Osteoblast (primary cell): ENCODE measurements at regions not wholly inside any gene's neighbourhood (a gene's known extent, or its start where the extent isn't known, plus 50 kb on each side); places are given as distances from the start of the nearest gene placed in this dataset.

Experiments used
- DNase-seq: peaks from one replicate; pipeline ENCODE4 v3.0.0; 2011; ENCODE audit warnings: low spot score, mixed read lengths; ENCODE audit not compliant: insufficient read length; ENCODE audit errors: missing footprints
- H2AFZ ChIP-seq: 2 replicates; pipeline ENCODE4 v1.6.0; 2011; ENCODE audit warnings: mild to moderate bottlenecking, low read length
- H3K27ac ChIP-seq: 2 replicates; pipeline ENCODE4 v1.5.1; 2011; ENCODE audit warnings: mild to moderate bottlenecking, low read depth, low read length, moderate library complexity
- H3K27me3 ChIP-seq: 2 replicates; pipeline ENCODE4 v1.6.0; 2012; ENCODE audit warnings: mild to moderate bottlenecking, control low read depth, inconsistent platforms, low read length, moderate library complexity; ENCODE audit not compliant: insufficient read depth
- H3K36me3 ChIP-seq: 2 replicates; pipeline ENCODE4 v1.5.1; 2011; ENCODE audit warnings: mild to moderate bottlenecking, low read length, control low read depth, moderate library complexity; ENCODE audit not compliant: insufficient read depth
- H3K4me1 ChIP-seq: 2 replicates; pipeline ENCODE4 v1.5.1; 2011; ENCODE audit warnings: mild to moderate bottlenecking, low read length, control low read depth, moderate library complexity; ENCODE audit not compliant: insufficient read depth
- H3K4me2 ChIP-seq: 2 replicates; pipeline ENCODE4 v1.6.0; 2011; ENCODE audit warnings: mild to moderate bottlenecking, low read length; ENCODE audit not compliant: insufficient read depth
- H3K4me3 ChIP-seq: fragments of 200-600 bp; sonication (generic); 3 replicates; pipeline ENCODE4 v1.5.1; 2012; ENCODE audit warnings: mild to moderate bottlenecking, low read length, inconsistent platforms; ENCODE audit not compliant: insufficient read depth
- H3K79me2 ChIP-seq: 2 replicates; pipeline ENCODE4 v1.6.0; 2012; ENCODE audit warnings: mild to moderate bottlenecking, low read length, control low read depth, inconsistent platforms; ENCODE audit not compliant: insufficient read depth
- H3K9me3 ChIP-seq: 2 replicates; pipeline ENCODE4 v1.5.1; 2011; ENCODE audit warnings: low read depth, low read length, control low read depth
- H4K20me1 ChIP-seq: 2 replicates; pipeline ENCODE4 v1.6.0; 2012; ENCODE audit warnings: mild to moderate bottlenecking, low read length, control low read depth; ENCODE audit not compliant: insufficient read depth
- TF ChIP-seq, protein P1 (sequence below): IDR thresholded peaks from 2 replicates; pipeline ENCODE4 v1.5.1; 2011; ENCODE audit warnings: mild to moderate bottlenecking, low read depth, low read length, moderate library complexity; ENCODE audit errors: extremely low read depth

DNA sequence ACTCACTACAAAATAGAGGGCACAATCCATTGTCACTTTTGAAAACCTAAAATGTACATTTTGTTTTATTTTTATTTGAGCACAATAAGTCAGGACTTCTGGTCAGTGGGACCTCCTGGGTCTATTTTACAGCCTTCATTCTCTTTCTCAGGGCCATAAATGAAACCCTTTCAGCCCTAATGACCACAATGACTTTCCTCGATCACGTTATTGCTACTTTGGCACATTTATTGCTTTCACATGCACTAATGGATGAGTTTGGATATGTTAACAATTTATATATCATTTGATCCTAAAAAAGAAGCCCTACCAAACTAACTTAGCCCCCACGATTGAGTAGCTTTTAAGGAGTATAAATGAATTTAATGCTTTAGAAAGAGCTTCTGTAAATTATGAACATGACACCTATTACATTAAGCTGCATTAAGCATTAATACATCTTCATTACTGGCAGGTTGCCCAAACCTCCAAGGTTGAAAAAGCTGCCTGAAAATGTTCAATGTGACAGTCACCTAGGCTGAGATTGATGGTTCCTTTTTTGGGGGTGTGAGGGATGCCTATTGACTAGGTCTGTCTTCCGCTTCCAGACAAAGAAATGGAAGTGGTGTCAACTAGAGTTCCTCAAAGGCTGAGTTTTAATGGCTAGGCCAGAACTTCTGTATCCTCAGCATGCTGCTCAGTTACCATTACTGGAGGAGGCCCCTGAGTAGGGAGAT lies 296.4 kb downstream of the GPAT3 start:
- Histone ChIP-seq H4K20me1 (no peaks in the 10 kb centered on the region), H3K27me3 (no peaks in the 10 kb centered on the region), H3K9me3 (no peaks in the 10 kb centered on the region), H2AFZ (no peak overlapping the region), H3K79me2 (no peaks in the 10 kb centered on the region), H3K27ac (no peak overlapping the region), H3K4me1 (no peaks in the 10 kb centered on the region), H3K4me2 (no peak overlapping the region), H3K4me3 (no peak overlapping the region), H3K36me3 (no peaks in the 10 kb centered on the region)
- DNase-seq = no peak
- TF ChIP-seq, protein P1, sequence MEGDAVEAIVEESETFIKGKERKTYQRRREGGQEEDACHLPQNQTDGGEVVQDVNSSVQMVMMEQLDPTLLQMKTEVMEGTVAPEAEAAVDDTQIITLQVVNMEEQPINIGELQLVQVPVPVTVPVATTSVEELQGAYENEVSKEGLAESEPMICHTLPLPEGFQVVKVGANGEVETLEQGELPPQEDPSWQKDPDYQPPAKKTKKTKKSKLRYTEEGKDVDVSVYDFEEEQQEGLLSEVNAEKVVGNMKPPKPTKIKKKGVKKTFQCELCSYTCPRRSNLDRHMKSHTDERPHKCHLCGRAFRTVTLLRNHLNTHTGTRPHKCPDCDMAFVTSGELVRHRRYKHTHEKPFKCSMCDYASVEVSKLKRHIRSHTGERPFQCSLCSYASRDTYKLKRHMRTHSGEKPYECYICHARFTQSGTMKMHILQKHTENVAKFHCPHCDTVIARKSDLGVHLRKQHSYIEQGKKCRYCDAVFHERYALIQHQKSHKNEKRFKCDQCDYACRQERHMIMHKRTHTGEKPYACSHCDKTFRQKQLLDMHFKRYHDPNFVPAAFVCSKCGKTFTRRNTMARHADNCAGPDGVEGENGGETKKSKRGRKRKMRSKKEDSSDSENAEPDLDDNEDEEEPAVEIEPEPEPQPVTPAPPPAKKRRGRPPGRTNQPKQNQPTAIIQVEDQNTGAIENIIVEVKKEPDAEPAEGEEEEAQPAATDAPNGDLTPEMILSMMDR = no peak

DNA sequence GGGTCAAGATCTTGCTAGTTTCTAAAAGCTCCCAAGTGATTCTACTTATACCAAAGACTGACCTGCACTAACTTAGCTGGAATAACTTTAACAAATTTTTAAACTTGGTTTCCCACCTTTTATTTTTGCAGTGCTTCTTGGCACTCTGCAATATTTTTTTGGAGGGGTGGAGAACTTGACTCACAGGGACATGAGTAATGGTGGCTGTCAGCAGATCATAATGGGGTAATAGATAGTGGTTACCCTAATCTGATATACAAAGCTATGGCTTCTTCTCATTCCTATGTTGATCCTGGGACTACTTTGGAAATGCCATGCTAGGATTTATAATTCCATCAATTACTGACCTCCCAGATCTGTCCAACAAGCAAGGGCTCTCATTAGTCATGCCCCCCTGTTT lies 295.7 kb downstream of the GPAT3 start:
- no peaks in the 10 kb centered on the region for H3K9me3 ChIP-seq
- H4K20me1 ChIP-seq = no peaks in the 10 kb centered on the region
- no peak overlapping the region for H3K4me2 ChIP-seq
- H3K4me1 ChIP-seq = no peaks in the 10 kb centered on the region
- no peak overlapping the region for H3K4me3 ChIP-seq
- no peaks in the 10 kb centered on the region for H3K27me3 ChIP-seq
- no peak for DNase-seq
- no peaks in the 10 kb centered on the region for H3K36me3 ChIP-seq
- no peak overlapping the region for H2AFZ ChIP-seq
- TF ChIP-seq, protein P1 = no peak
- no peak overlapping the region for H3K27ac ChIP-seq
- H3K79me2 ChIP-seq = no peaks in the 10 kb centered on the region

DNA sequence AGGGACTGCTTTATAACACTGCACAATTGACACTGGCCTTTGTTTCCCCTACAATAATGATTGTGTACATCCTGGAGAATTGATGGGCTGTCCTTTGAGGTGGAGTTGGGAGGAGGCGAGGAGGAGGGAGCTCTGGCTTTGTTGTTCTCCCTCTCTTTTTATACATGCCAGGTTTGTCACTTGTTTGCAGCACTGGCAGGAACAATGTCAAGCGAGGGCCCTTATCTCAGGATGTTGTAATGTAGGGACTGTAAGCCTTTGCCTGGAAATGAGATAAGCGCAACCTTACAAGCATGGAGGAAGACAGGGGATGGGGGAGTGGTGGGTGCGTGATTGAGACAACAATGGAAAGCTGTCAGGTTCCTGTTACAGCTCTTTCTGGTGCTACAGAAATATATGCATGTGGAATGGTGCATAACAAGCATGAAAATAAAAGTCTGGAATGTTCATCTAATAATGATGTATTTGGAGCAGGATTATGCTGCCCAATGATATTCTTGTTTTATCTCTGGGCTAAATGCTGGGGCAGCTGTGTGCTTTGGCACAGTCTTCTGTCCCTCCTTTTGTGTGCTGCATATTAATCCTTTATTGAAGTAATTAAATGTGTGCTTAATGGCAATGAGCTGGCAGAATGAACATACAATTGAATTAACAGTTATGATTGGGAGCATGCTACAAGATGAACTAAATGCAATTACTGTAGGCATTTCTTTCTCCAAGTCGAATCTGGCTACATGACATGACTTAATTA lies 294.4 kb downstream of the GPAT3 start:
- H3K27me3 ChIP-seq = no peaks in the 10 kb centered on the region
- DNase-seq = no peak

DNA sequence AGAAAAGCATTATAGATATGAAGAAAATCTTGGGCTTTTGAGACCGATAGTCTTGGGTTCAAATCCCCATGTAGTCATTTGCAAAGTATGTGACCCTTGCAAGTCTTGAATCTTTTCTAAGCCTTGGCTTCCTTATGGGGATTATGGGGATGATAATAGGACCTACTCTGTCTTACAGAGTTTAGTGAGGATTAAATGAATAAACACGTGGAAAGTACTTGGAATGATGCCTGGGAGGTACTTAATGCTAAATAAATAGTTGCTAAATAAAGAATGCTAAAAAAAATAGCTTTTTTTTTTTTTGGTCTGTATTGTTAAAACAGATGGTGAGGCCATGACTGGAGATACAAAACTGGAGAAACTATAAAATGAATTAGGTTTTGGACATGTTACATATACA lies 292.7 kb downstream of the GPAT3 start:
- H2AFZ ChIP-seq = no peak overlapping the region
- H4K20me1 ChIP-seq = no peaks in the 10 kb centered on the region
- H3K79me2 ChIP-seq = no peaks in the 10 kb centered on the region
- H3K27me3 ChIP-seq = no peaks in the 10 kb centered on the region
- DNase-seq = no peak
- TF ChIP-seq, protein P1 = no peak
- no peak overlapping the region for H3K27ac ChIP-seq
- no peak overlapping the region for H3K4me3 ChIP-seq
- H3K9me3 ChIP-seq = no peaks in the 10 kb centered on the region
- no peaks in the 10 kb centered on the region for H3K36me3 ChIP-seq
- H3K4me1 ChIP-seq = no peaks in the 10 kb centered on the region
- H3K4me2 ChIP-seq = no peak overlapping the region

More for the DNA sequence above, 294.4 kb downstream of the GPAT3 start:
- H3K79me2 ChIP-seq = no peaks in the 10 kb centered on the region
- no peak overlapping the region for H3K4me3 ChIP-seq
- no peaks in the 10 kb centered on the region for H3K9me3 ChIP-seq
- no peak overlapping the region for H3K4me2 ChIP-seq
- H3K27ac ChIP-seq = no peak overlapping the region
- no peaks in the 10 kb centered on the region for H3K4me1 ChIP-seq
- no peak overlapping the region for H2AFZ ChIP-seq
- H3K36me3 ChIP-seq = no peaks in the 10 kb centered on the region
- TF ChIP-seq, protein P1 = no peak
- H4K20me1 ChIP-seq = no peaks in the 10 kb centered on the region
